Right renal cortex interstitium (tissue), 3 donors: ENCODE measurements at regions not wholly inside any gene's neighbourhood (a gene's known extent, or its start where the extent isn't known, plus 50 kb on each side); places are given as distances from the start of the nearest gene placed in this dataset.
A peak's percentile ranks its signal among the peaks of the same experiment; 100 is the strongest.

Source experiments
- DNase-seq, 3 donors: peaks; one replicate each; pipeline ENCODE4 v3.0.0-alpha.2; 2013; ENCODE audit warnings: low read depth in 3 of 3, low spot score in 2 of 3

DNA sequence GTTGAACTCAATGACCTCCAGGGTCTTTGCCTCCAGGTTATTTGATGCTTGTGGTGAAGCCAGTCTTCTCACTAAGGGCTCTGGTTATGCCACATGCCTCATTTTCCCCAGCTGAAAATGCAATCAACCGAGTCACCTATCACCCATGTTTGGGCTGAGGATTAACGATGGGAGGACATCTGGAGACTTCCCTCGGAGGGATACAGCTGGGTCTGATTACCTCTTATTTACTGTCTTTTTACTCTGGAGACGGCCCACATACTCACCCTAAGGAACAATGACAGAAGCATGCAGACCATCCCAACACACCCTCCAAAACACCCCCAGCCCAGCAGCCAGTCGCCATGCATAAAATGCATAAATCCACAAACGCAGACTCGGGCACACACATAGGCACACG is 187.4 kb downstream of the OPA1 start:
- DNase-seq, result no peak

GRCh38 chr3:193780810-193781478 is 187.9 kb downstream of the OPA1 start:
- DNase-seq, result peak; percentile 82 to 87 (median 83)

DNA sequence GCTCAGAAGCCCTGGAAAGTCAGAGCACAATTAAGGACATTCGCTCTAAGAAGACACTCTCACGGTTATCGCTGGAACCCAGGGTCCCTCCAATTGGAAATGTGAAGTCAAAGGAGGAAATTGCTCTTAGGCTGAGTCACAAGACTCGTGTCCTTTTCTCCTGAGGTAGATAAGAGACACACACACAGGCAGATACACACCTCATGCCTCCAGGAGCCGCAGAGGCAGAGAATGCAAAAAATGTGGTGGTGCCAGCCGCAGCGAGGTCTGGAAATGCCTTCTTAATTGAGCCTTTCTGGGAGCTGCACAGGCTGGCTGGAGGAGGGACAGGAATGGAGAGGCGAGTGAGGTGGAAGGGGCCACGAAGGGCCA is 189.3 kb downstream of the OPA1 start:
- DNase-seq, result no peak

DNA sequence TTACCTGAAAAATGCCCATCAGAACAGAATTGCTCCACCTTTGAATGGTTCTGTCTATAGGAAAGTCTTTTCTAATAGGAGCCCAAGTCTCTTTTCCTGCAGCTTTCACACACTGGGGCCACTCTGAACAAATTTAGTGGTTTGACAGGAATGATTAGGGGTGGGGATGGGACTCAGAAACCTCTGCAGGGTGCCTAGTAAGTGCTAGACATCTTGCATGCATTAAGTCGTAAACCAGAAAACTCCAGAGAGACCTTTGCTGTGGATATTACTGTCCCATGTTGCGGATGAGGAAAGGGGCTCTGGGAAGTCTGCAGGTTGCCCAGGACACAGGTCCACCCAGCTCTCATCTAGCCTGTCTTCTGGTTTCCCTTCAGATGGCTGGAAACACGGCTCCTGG is 189.7 kb downstream of the OPA1 start:
- DNase-seq, result no peak

- DNase-seq, result no peak
Observed at GRCh38 chr3:193783166-193783896, 190.3 kb downstream of the OPA1 start.

DNA sequence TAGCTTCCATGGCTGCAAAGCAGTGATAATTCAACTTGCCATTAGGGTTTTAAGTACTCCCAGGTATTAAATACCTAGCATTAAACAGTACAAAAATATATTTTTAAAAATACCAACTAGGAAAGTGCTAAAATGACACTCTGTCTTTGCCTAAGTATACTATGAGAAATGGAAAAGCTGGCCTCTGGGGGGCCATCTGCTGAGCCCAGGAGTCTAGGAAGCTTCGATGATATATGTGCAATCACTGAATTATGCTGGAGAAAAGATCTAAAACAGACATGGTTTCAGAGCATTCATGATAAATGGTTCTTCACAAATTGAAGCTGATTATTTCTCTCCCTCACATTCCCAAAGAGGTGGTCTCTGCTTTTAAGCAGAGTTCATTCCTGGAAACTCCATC is 191.8 kb downstream of the OPA1 start:
- no peak for DNase-seq

GRCh38 chr3:193787496-193787870 is 194.5 kb downstream of the OPA1 start:
- no peak for DNase-seq

GRCh38 chr3:193788189-193788991 is 195.4 kb downstream of the OPA1 start:
- no peak for DNase-seq

- DNase-seq, result no peak
Observed at GRCh38 chr3:193789455-193789854, 196.4 kb downstream of the OPA1 start.

DNA sequence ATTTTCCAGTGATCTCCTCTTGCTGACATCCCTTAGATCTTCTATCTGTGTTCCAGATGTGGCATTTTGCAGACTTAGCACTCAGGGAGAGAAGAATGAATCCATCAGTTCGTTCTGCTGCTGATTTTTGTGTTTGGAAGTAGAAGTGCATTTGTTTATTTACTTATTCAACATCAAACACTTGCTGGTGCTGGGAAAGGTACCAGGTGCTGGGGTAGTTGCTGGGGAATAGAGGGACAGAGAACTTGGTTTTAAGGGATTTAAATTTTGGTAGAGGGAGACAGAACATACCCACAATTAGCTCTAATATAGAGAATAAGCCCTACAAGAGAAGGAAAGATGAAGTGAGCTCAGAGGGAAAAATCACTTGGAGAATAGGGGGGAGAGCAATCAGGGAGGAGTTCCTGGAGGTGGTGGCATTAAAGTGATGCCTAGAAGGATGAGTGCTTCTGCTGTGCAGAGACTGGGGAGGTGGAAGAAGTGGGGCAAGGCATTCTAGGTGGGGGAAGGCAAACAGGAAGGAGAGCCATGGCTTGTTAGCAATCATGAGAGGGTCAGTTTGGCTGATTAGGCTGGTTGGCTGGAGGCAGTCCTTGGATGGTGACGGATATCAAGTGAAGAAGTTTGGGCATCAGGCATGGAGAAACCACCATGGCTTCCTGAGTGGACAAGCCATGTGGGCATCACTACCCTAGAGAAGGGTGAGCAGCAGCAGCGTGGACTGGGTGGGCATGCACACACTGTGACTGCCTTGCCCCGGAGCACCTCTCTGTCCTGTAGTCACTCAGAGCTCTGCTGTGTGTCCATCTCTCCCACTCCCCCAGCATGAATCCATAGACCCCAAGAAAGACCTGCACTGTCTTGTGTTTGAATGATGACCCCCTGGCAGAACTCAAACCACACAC is 197.3 kb downstream of the OPA1 start:
- no peak for DNase-seq

- no peak for DNase-seq
Observed at GRCh38 chr3:193791041-193792032, 198.3 kb downstream of the OPA1 start.

DNA sequence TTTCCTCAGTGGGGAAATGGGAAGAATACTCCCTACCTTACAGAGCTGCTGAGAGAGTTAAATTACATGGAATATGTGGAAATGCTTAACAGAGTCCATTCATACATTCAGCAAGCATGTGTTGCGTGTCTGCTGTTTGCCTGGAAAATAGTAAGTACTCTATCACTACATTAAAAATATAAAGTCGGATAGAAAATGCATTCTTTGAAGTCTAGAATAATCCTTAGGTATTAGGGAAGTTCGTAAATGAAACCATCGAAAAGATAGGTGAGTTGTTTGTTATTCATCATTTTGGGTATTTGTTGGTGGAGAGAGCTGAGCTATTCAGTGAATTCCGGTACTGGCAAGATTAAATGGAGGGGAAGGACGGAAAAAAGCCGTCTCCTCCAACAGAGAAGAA is 200.1 kb downstream of the OPA1 start:
- no peak for DNase-seq

- no peak for DNase-seq
Observed at GRCh38 chr3:193794002-193794881, 201.2 kb downstream of the OPA1 start.

DNA sequence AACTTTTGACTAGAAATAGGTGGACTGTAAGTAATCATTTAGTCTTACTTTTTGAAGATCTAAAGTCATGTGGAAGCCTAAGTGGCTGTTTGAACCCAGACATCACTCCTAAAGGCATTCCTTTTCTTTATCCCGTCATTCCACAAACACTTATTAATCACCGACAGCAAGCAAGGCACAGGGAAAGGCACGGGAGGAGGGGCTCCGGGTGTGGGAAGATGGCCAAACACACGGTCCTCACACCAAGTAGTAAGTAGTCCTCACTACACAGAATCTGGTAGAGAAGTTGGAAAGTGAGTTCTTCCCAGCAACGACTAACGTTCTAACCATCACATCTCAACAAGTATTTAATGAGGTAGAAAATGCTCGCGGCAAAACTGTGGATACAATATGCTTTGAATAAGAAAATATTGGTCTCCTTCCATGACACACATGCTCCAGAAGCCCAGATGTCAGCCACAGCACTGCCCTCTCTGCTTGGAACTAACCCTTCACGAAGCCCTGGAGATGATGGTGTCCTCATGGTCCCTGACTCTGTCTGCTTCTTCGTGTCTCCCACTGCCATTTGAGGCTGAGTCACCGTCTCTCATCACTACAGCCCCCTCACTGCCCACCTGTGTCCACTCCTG is 202.2 kb downstream of the OPA1 start:
- DNase-seq, result no peak

GRCh38 chr3:193796089-193796488 is 203.1 kb downstream of the OPA1 start:
- DNase-seq, result no peak

DNA sequence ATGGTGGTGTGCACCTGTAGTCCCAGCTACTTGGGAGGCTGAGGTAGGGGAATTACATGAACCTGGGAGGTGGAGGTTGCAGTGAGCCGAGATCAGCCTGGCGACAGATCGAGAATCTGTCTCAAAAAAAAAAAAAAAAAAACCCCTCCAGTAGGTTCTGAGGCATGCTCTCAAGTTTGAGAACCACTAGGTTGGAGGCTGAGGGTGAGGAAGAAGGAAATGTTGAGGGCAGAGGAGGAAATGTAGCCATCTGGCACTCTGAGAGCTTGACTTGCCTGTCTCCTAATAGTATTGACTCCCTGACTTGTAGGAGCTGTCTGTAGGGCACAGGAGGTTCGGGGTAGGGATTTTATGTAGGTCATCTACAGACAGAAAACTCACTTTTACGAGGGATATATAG is 204.6 kb downstream of the OPA1 start:
- no peak for DNase-seq

- DNase-seq, result no peak
Observed at GRCh38 chr3:193798051-193798450, 205.0 kb downstream of the OPA1 start.
